NCI-H510A treated with DMSO at 0.1 percent for 48 hours (cell line): ENCODE measurements at regions not wholly inside any gene's neighbourhood (a gene's known extent, or its start where the extent isn't known, plus 50 kb on each side); places are given as distances from the start of the nearest gene placed in this dataset.

Experiments
- DNase-seq: peaks from one replicate; lab custom pipeline; 2025; lab: John Stamatoyannopoulos, UW

DNA sequence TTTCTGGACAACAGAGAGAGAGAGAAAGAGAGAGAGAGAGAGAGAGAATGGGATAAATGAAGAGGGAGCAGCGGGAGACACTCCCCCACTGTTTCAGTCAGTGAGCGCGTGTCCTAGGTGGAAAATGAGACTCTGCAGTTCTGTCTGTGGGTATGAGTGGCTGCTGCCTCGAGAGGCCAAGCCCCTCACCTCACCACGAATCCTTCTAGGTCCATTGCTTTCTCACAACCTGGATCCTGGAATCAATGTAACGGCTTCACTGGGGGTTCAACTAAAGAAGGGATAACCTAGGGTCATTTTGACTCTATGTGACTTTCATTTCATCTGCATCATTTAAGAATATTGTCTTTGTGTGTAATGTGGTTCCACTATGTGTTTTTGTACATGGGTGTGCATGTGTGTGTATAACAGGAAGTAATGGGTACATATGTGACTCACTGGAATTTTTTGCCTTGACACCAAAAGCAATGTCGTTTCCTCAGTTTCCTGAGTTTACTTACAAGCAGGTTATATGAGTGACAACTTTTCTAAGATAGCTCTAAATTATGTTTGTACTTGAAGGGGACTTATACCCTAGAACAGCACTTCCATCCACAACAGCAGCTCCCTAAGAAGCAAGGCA lies 221.4 kb upstream of the TRIB2 start:
- DNase-seq, result no peak

DNA sequence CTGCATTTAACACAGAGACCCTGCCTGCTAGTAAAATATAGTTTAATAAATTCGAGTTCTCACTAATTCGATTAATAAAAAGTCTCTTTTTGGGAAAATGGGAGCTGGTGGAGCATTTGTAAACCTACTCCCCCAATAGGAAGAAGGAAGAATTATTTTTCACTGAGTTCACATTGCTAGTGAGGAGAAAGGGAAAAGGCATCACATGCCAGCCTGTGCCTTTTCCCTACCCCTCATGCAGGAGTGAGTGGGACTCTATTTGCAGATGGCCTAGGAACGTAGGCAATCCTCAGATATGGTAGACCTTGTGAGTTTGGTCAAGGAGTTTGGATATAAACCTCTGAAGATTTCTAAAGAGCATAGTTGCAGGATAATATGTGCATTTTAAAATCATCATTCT lies 218.4 kb upstream of the TRIB2 start:
- no peak for DNase-seq

DNA sequence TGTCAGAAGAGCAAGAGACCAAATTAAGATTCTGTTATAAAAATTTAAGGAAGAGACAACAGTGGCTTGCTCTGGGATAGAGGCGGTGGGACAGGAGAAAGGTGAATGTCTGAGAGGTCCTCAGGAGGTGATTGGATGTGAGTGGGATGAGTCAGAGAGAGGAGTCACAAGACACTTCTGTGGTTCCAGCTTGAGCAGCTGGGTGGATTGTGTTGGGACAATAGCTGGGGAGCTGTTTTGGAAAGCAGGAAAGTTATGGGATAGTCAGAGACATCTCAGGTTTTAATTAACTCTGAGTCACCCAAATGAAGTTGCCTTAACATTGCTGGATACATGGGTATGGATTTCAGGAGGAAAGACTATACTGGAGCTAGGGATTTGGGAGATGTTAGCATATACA lies 218.0 kb upstream of the TRIB2 start:
- no peak for DNase-seq

DNA sequence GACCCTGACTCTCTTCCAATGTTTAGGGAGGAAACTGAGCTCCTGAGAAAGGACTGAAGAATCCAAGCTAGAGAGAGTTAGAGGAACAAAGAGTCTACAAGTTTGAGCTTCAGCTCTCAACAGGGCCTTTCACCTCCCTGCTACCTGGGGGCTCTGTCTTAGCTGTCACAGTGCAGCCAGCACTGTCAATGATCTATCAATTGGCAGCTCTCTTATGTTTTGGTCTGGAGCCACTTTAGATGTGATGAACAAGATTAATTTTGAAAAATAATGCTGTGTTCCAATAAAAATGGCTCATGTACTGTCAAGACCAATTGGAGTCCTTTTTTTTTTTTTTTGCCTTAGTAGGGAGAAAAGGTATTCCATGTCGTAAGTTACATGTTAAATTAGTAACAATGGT lies 215.8 kb upstream of the TRIB2 start:
- no peak for DNase-seq

DNA sequence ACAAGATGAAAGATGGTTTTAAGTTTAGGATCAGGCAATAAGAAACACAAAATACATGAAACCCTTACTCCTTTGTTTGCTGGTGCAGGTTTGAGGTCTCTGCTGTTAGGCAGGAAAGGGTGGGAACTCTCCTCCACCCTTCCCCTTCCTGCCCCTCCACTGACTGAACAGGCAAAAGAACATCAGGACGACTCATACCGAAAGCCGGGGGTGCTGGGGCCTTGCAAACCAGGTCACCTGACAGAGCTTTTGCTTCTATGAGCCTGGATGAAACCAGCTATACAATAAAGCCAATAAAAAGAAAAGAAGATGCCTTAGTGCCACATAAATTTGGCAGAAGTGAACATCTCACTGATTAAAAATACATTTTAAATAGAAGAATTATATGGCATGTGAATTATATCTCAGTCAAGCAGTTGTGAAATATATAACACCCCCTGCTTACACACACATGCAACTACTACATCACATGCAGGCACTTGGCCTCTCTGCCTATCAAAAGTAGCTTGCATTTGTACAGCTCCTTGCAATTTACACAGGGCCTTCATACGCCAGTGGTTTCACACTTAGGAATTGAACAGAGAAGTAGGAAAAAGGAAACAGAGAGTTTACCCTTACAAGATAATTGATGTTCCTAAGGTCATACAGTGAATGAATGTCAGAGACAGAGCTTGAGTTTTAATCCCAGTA lies 215.1 kb upstream of the TRIB2 start:
- DNase-seq, result no peak

DNA sequence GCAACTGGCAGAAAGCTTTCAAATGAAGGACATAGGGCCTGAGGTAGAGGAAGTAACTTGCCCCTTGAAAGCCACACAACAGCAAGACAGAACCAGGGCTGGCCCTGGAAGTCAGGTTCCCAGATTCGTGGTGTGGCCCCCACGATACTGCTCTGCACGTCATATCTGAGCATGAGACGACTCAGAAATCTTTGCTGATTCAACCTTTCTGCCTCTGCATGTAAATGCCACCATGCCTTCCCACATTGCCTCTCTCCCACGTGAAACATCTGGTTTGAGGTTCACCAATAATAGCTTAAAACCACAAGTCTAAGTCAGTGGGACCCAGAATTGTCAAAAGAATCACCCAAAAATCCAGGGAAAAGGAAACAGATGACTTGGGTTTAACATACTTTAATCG lies 214.0 kb upstream of the TRIB2 start:
- DNase-seq, result no peak

DNA sequence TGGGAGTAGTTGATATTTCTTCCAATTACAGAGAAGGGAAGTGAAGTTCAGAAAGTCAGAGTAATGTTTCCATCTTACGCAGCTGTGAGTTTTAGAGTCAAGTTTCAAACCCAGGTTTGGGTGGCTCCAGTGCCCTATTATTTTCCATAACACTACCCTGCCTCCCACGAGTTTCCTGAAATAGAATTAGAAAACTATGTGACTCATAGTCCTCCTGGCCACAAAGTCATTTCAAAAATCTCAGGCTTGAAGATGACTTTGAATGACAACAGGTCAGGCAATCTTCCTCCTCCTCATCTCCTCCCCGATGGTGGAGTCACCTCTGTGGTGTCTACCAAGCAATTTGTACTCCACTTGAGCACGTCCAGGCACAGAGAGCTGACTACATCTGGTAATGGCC lies 212.3 kb upstream of the TRIB2 start:
- DNase-seq, result no peak

DNA sequence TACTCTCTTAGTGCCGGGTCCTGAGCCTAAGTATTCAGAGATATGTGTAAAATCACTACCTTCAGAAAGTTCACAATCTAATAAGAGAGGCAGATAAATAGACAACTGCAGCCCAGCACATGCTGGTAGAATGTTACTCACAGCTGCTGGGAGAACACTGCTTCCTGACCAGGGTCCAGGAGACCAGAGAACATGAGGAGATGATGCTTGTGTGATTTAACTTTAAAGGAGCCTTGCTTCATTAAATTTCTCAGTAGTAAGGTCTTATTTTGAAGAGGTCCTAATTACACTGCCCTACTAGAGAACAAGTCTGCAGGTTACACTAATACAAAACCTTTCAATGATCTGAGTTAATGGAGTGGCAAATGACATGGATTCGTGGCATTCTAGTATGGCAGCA lies 209.9 kb upstream of the TRIB2 start:
- no peak for DNase-seq

DNA sequence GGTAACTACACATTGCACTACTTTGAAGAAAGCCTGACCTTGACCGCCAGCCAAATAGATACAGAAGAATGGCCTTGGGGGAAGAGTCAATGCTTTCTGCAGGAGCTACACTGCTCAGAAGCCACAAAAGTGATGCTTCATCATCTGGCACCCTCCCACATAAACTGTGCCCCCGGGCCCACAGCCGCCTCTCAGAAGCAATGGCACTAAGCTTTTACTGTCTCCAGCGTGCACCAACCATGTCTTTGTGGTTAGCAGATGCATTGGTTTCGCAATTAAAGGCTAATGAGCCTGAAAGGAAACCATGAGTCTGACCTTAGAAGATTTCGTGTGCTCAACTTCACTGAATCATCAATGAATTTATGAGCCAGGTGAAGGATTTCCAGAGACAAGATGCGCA lies 209.4 kb upstream of the TRIB2 start:
- DNase-seq, result peak; percentile 31

DNA sequence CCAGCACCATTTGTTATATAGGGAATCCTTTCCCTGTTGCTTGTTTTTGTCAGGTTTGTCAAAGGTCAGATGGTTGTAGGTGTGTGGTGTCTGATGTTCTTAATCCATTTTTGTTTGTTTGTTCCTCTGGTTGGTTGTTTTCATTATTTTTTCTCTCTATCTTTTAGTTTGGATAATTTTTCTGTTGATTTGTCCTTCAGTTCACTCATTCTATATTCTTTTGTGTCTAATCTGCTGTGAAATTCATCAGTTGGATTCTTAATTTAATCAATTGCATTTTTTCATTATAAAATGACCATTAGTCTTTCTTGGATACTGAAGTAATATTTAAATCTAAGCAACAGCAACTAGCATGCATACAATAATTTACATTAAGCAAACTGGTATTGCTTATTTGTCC lies 206.7 kb upstream of the TRIB2 start:
- DNase-seq, result no peak

DNA sequence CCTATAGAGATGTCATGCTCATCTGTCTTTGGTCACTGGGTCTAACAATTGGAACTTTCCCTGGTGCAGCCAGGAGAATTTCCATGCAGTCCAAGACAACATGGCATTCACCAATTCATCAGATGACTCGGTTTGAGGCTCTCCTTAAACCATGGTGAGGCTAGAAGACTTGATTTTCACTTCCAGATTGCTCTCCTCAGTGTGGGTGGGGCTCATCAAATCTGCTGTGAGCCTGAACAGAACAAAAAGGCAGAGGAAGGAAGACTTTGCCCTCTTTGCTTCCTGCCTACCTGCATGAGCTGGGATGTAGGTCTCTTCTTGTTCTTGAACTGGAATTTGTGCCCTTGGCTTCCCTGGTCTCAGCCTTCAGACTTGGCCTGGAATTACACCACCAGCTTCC lies 203.4 kb upstream of the TRIB2 start:
- DNase-seq, result no peak

DNA sequence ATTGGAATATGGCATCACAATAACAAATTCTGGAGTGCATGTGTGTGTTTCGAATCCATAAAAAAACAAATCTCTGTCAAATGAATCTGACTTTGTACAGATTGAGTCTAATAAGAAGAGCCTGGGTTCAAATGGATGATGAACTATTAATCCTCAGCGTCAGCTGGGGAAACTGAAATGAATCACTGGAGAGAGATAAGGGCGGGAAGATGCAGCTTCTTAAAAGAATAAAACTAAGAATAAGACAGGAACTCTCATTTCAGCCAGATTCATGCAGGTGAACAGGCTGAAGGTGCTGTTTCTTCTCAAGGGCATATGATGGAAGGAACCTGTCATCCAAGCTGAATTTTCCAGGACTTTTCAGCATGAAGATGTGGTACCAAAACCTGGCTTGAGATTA lies 202.6 kb upstream of the TRIB2 start:
- DNase-seq, result no peak

DNA sequence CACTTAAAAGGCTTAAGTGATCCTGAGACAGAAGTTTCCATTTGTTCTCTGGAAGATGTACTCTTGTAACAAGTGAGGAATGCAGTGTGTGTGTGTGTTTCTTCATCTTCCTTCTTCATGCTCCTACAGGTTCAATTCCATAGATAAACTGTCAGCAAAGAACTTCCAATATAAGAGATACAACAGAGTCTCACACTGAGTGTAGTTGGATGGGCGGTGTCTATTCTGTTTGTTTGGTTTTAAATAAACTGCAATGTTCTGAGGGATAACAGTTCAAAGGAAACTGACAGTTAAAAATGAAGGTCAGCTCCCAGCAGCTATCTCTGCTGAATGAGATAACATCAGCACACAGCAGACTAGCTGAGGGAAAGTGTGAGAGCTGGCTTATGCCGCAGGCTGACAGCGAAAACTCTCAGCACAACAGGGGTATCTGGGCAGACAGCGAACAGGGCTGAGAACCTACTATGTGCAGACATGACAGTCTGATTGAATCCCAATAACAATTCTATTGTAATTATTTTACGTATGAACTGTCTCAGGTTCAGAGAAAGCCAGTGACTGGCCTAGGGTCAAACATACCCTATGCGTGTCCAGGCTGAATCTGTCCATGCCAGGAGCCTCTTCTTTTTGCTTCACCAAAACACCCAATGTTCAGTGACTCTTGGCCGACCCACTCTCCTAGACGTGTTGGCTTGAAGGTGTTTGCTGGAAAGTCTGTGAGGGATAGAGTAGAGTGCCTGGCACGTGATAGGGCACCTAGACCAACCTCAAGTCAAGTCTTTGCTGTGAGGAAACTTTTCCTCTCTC lies 201.9 kb upstream of the TRIB2 start:
- DNase-seq, result no peak

DNA sequence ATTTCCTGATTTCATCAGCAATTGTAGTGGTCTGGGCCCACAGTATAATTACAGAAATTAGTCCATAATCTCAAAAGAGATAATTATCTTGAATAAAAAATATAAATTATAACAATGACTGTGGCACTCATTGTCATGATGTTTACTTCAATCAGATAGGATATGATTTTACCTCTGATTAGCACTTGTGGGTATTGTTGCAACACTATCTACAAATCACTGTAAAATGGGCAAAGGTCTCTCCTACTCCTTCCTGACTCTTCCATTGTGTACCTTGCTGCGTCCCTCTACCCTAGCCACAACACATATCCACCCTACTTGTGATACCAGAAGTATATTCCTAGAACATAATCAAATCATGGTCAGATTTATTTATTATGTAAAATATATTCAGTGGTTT lies 200.9 kb upstream of the TRIB2 start:
- DNase-seq, result no peak

DNA sequence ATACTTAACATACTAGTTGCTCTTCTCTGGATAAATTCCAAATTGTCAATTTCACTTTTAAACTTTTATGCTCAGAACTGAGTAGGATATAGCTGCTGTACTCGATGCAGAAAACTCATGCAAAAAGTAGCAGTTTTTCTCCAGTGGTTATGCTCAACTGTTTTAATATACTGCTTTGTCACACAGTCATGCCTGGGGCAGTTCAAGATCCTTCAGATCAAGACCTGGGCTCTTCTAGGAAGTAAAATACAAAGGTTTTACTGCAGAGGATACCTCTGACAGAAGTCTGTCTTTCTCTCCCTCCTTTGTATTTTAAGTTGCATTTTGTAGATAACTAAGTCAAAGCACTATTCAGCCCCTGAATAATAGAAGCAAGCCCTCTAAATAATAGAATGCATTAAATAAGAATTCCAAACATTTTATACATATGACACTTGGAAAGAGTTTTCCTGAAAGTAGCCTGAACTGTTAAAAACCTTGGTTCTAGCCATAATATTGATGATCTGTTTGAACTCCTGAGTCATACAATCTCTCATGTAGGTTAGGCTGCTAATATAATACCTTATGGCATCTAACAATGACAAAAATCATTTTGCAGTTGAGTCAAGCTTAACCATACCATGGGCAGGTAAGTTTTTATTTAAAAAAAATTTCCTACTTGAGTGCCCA lies 183.3 kb upstream of the TRIB2 start:
- DNase-seq, result no peak

DNA sequence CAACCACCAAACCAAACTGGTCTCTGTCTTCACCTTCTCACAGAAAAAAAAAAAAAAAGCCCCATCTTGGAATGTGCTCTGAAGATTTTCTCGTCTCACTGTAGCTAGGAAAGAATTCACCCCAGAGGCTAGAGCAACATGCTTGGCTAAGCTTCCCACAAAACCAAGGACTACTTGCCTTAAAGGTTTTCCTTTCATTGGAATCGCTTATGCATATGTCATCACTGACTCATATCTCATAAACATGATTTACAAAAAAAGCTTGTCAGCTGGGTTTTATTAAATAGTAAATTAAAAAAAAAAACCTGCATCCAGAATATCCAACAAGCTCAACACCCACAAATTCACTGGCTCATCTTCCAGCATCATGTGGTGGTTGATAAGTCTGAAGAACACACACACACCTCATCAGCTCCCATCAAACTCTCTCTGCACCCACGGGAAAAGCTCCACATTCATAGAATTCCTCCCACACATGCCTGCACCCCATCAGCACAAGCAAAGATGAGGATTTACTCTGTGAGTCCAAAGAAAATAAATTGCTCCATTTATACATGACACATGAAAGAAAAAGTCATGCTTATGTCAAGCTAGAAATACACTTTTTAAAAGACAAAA lies 182.0 kb upstream of the TRIB2 start:
- no peak for DNase-seq

DNA sequence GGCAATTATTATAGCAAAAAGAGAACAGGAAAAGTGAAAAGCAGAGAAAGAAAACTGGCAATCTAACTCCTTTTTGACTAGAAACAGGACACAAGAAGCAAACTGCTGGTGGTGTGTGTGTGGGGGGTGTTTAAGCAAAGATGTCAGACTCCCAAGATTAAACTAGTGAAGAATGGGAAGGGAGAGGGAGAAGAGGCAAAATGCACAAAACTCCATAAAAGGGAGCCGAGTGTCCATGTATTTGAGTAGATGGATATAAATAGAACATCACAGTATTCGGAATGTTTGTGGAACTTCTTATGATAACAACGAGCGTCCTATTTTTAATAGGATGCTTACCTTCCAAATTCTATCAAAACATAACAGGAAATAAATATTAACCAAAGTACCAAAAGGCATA lies 179.8 kb upstream of the TRIB2 start:
- no peak for DNase-seq

DNA sequence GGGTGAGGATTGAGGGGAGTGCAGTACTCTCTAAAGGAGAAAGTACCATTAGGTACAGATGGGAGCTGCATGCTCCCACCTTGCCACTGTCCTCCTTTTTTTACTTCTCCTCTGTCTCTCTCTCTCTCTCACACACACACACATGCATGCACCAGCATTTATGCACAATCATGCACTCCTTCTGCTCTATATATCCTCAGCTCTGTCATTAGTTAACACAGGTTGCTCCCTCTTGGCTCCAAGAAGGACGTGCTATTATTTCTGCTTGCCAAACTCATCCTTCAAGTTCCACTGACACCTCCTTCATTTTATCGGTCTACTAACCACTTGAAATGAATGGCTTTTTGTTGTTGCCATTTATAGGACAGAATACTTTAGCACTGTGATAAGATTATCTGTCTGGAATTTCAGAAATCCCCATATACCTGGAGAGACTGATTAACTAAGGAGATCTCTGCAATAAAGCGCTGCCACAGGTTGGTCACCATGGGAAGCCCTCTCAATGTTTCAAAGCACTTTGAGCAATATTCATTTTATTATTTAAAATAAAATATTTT lies 178.5 kb upstream of the TRIB2 start:
- DNase-seq, result no peak

DNA sequence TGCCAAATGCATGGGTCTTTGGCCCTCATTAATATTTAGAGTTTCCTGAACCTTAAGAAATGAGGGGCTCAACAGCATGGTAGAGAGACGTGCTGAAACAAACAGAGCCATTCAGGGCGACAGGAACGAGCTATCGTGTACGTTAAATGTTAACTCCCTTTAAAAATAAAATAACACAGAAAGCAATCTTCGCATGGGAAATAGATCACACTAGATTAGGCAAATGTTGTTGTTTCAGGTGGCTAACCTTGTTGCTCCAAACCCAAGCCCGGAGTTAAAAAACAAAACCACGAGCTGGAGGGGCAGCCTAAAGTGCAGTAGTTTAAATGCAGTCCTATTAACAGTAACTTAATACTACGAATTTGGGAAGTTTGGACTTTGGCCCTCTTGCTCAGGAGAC lies 177.4 kb upstream of the TRIB2 start:
- DNase-seq, result no peak

DNA sequence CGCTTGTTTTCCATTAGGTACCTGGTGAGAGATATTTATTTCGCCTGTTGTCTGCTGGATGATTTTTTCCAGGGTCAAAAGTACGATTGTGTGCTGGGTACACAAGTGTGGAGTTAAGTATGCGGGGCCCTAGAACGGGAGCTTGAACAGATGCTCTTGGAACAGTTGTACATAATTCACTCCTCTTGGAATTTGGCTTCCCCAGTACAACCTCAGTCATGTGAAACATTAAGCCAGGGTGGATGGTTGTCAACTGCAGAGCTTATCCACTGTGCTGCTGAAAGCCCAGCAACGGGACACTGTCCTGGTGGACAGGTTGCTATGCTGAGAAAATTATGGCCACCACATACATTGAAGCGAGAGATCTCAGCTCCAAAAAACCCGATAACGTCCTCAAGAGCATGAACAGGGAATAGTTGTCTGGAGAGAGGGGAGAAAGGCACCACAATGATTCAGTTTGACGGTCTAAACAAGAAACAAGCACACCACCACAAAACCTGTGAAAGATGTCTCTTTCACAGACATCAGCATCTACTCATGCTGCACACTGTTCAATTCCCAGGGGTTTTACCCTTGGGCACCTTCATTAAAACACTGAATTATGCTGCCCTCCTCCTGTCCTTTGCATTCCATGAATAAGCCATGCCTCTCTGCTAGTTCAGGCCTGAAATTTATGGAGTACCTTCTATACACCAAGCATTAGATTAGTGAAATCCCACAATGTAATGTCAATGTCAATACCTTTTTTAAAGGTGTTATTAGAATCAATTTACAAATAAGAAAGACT lies 176.8 kb upstream of the TRIB2 start:
- DNase-seq, result no peak
